ENCODE measurements at regions not wholly inside any gene's neighbourhood (a gene's known extent, or its start where the extent isn't known, plus 50 kb on each side); places are given as distances from the start of the nearest gene placed in this dataset.

DNA sequence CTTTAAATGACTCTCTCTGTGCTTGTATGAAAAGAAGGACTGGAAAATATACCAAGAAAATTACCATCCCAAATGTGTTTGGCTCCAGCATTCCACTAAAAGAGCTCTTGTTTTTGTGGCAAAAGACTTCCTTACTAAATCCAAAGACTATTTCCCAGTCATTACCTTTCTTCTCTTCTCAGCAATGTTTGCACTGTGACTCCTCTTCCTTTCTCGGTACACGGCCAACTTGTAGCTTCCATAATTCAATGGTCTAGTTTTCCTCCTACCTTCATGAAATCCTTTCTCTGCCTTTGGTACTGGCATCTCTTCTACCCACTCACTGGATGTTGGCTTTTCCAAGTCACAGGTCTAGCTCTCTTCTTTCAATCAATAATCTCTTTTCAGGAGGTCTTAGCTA is 568.5 kb upstream of the JAG1 start:
- H3K4me3 ChIP-seq (ENCODE audit: low read length): no peak overlapping the region
- H3K9me3 ChIP-seq (ENCODE audit: insufficient read depth, low read depth, low read length): no peaks in the 10 kb centered on the region
- H3K27me3 ChIP-seq (ENCODE audit: insufficient read depth, low read length): no peaks in the 10 kb centered on the region
- H3K36me3 ChIP-seq (ENCODE audit: insufficient read depth, low read depth, low read length): no peaks in the 10 kb centered on the region
- no peak overlapping the region for H3K27ac ChIP-seq (ENCODE audit: low read length)
- no peak overlapping the region for H3K9ac ChIP-seq (ENCODE audit: low read depth, low read length)
- no peaks in the 10 kb centered on the region for H3K4me1 ChIP-seq (ENCODE audit: insufficient read depth, low read length)

DNA sequence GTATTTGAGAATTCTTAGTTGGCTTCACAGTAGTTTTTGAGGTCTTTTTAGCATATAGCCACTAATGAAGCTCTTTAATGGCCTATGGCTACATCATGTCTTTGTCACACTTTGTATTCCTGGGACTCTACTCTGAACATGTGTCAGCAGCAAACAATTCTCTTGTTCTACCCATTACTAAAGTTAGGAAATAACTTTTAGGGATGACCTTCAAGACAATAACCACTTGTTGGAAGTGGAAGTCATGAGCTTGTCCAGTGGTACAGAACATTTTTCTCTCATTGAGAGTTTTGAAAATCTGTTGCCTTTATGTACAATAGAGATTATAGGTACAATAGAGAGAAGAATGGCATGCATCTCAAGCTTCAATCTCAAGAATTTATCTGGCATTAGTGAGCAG is 571.6 kb upstream of the JAG1 start:
- H3K36me3 ChIP-seq (ENCODE audit: insufficient read depth, low read depth, low read length): no peaks in the 10 kb centered on the region
- peaks cover 18% of the 10 kb centered on the region; the same call in 1 of the 2 replicates for H3K4me1 ChIP-seq (ENCODE audit: insufficient read depth, low read length)
- H3K27ac ChIP-seq (ENCODE audit: low read length): no peak overlapping the region
- H3K27me3 ChIP-seq (ENCODE audit: insufficient read depth, low read length): no peaks in the 10 kb centered on the region; the same call in 1 of the 2 replicates
- no peak overlapping the region for H3K9ac ChIP-seq (ENCODE audit: low read depth, low read length)
- H3K4me3 ChIP-seq (ENCODE audit: low read length): no peak overlapping the region
- no peaks in the 10 kb centered on the region for H3K9me3 ChIP-seq (ENCODE audit: insufficient read depth, low read depth, low read length)

DNA sequence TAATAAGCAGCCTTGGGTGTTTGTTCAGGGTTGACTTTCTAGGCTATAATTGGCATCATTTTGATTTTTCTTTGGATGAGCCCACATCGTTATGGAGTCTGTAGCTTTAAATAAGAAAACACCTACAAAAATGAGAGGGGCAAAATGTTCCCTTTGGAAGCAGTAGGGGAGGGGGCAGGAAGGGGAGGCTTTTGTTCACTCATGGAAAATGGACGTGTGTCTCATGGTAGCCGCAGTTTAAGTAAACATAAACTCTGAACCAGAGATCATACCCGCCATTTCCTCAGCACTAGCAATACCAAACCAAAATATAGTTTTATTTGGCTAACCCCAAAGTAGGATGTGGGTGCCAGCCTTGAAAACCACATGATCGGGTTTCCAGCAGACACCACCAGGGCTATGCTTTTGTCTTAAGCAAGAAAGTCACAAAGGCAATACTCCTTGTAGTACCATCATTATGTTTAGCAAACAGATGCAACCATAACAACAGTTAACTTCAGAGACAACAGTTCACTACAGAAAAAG is 572.5 kb upstream of the JAG1 start:
- no peak overlapping the region for H3K4me3 ChIP-seq (ENCODE audit: low read length)
- H3K9ac ChIP-seq (ENCODE audit: low read depth, low read length): no peak overlapping the region
- H3K36me3 ChIP-seq (ENCODE audit: insufficient read depth, low read depth, low read length): no peaks in the 10 kb centered on the region
- H3K27ac ChIP-seq (ENCODE audit: low read length): no peak overlapping the region
- no peaks in the 10 kb centered on the region for H3K9me3 ChIP-seq (ENCODE audit: insufficient read depth, low read depth, low read length)
- peaks cover 18% of the 10 kb centered on the region; the same call in 1 of the 2 replicates for H3K4me1 ChIP-seq (ENCODE audit: insufficient read depth, low read length)
- peaks cover 3% of the 10 kb centered on the region; the same call in 1 of the 2 replicates for H3K27me3 ChIP-seq (ENCODE audit: insufficient read depth, low read length)

DNA sequence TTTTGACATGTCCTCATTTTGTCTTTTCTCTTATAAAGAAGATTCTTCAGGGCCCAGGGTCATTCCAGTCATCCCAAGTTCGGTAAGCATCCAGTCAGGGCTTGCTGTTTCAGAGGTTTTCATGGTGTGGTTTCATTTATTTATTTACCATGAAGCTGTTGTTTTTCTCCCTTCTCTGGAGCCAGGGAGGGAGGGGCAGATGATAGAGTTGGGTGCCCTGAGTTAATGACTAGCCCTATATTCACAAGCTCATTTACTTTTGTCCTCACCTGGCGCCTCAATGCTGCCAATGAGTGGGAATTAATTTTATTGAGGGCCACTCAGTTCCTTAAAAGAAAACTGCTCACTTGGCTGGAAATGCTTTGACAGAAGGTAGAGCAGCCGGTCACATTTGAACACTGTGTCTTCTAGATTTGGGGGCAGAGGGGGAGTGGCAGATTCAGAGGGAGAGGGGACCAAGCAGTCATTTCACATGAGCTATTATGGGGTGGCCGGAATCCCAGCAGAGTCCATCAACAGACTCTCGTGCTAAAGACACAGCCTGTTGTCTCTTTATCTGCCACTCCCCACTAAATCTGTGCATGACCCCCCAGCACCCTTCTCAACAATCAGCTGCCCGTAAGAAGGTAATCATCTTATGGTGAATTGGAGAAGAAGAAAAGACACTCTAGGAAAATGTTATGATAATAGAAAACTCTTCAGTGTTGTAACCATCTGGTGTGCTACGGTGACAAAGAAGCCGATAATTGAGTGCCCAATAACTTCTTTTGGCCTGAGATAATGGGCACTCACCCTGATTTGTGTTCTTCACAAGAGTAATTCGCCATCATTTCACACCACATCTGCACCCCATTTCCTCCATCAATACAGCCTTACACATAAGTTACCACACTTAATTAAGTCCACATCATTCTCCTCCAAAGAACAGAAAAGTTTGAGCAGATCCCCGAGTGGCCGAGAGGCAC is 573.5 kb upstream of the JAG1 start:
- peaks cover 3% of the 10 kb centered on the region; the same call in 1 of the 2 replicates for H3K27me3 ChIP-seq (ENCODE audit: insufficient read depth, low read length)
- H3K9ac ChIP-seq (ENCODE audit: low read depth, low read length): no peak overlapping the region
- no peak overlapping the region for H3K4me3 ChIP-seq (ENCODE audit: low read length)
- no peaks in the 10 kb centered on the region for H3K9me3 ChIP-seq (ENCODE audit: insufficient read depth, low read depth, low read length)
- no peaks in the 10 kb centered on the region for H3K36me3 ChIP-seq (ENCODE audit: insufficient read depth, low read depth, low read length)
- no peak overlapping the region for H3K27ac ChIP-seq (ENCODE audit: low read length)
- H3K4me1 ChIP-seq (ENCODE audit: insufficient read depth, low read length): peaks cover 18% of the 10 kb centered on the region; the same call in 1 of the 2 replicates

DNA sequence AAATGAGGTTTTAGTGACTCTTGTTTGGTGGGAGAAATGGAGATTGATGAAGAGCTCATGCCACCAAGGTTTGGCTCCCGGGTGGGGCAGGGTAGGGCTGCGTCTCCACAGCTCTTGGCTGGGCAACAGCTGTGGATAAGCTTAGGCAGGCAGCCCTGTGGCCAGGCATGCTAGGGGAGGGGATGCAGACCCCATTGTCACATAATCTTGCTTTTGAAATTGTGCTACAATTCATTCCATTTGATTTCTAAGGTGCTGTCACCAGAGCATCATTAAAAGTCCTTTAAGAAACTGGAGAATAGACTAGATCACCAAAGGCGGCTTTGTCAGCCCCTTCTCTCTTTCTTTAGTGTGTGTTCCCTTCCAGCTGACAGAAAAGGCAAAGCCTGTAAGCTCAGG is 574.2 kb upstream of the JAG1 start:
- H3K27me3 ChIP-seq (ENCODE audit: insufficient read depth, low read length): peaks cover 3% of the 10 kb centered on the region; the same call in 1 of the 2 replicates
- H3K4me3 ChIP-seq (ENCODE audit: low read length): no peak overlapping the region
- no peak overlapping the region for H3K9ac ChIP-seq (ENCODE audit: low read depth, low read length)
- H3K36me3 ChIP-seq (ENCODE audit: insufficient read depth, low read depth, low read length): no peaks in the 10 kb centered on the region
- H3K9me3 ChIP-seq (ENCODE audit: insufficient read depth, low read depth, low read length): no peaks in the 10 kb centered on the region
- H3K27ac ChIP-seq (ENCODE audit: low read length): no peak overlapping the region
- H3K4me1 ChIP-seq (ENCODE audit: insufficient read depth, low read length): peaks cover 18% of the 10 kb centered on the region; the same call in 1 of the 2 replicates

DNA sequence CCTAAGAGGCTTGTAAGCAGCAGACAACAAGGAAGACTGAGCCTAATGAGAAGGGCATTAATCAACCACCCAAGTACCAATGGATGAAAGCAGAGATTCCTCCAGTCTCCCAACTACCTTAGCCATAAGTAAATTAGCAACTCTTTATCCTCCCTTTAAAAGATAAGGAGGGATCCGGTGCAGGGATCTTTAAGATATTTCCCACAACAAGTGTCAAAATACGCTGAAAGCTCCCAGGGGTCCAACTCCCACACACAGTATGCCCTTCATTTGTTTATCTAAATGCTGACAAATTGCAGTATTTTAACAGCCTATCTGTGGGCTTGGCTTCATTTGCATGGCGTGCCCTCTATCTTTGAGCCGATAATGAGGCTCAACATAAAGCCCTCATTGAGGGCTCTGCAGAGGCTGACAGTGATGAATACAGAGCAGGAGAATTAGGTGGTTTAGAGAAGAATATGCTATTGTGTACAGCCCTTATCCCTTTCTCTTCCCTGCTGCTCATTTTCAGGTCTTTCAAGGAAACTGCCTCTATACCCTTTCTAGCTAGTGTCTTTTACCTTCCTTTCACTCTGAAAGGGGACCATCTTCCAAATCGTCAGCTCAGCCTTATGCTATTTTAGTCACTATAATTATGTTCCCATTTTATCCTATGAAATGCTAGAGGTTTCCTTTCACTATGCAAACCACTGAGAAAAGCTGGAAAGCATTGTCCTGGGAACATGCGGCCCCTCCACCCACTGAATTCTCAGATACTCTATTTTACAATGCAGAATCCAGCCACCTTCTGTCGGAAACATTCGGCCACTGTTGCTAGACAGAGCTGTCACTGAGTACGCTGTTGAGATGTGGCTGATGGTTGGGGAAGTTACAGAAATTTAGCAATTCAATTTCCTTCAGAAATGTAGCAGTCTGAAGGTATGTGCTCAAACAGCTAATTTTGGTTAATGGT is 575.2 kb upstream of the JAG1 start:
- Histone ChIP-seq H3K27ac (ENCODE audit: low read length) (no peak overlapping the region), H3K36me3 (ENCODE audit: insufficient read depth, low read depth, low read length) (no peaks in the 10 kb centered on the region), H3K9ac (ENCODE audit: low read depth, low read length) (no peak overlapping the region)

DNA sequence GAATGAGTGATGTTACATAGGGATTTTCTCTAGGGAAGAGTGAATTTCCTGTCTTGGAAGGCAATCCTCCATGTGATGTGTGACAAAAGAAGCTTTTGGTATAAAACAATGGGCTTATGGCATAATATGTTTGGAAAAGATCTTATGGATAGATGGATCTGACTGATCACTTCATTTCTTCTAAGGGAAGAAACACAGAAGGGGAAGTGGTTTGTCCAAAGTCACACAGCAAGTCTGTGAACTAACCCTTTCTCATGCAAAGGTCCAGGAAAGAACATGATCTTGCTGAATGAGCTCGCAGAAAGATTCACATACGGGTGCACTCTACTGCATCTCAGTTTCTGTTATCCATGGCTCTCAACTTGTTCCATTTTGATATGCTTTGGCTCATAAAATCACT is 575.9 kb upstream of the JAG1 start:
- no peak overlapping the region for H3K9ac ChIP-seq (ENCODE audit: low read depth, low read length)
- no peak overlapping the region for H3K27ac ChIP-seq (ENCODE audit: low read length)
- no peak overlapping the region for H3K4me3 ChIP-seq (ENCODE audit: low read length)
- peaks cover 8% of the 10 kb centered on the region for H3K9me3 ChIP-seq (ENCODE audit: insufficient read depth, low read depth, low read length)
- H3K4me1 ChIP-seq (ENCODE audit: insufficient read depth, low read length): peaks cover 18% of the 10 kb centered on the region; the same call in 1 of the 2 replicates
- H3K36me3 ChIP-seq (ENCODE audit: insufficient read depth, low read depth, low read length): no peaks in the 10 kb centered on the region
- H3K27me3 ChIP-seq (ENCODE audit: insufficient read depth, low read length): peaks cover 3% of the 10 kb centered on the region; the same call in 1 of the 2 replicates

More for the DNA sequence above, 575.2 kb upstream of the JAG1 start:
- peaks cover 18% of the 10 kb centered on the region; the same call in 1 of the 2 replicates for H3K4me1 ChIP-seq (ENCODE audit: insufficient read depth, low read length)
- 0 out of 2 replicates have a peak, but pooled peaks cover 1% of the 10 kb centered on the region for H3K9me3 ChIP-seq (ENCODE audit: insufficient read depth, low read depth, low read length)
- H3K4me3 ChIP-seq (ENCODE audit: low read length): no peak overlapping the region
- peaks cover 3% of the 10 kb centered on the region; the same call in 1 of the 2 replicates for H3K27me3 ChIP-seq (ENCODE audit: insufficient read depth, low read length)

DNA sequence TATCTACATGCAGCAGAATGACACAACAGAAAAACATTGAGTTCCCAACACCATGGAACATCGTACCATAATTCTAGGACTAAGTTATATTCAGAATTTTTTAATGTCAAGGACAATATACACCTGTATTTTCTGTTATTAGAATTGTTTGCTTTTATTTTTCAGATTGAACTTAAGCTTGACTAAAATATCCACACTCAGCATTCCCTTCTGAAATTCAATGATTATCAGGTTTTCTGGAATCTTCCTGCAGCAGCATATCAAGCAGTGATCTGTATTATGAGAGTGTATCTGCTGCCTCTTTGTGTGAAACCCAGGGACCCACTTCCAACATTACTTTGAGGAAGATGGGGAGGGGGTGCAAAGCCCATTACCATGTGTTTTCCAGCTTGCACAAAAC is 578.6 kb upstream of the JAG1 start:
- Histone ChIP-seq H3K9ac (ENCODE audit: low read depth, low read length) (no peak overlapping the region), H3K27ac (ENCODE audit: low read length) (no peak overlapping the region), H3K27me3 (ENCODE audit: insufficient read depth, low read length) (peaks cover 3% of the 10 kb centered on the region; the same call in 1 of the 2 replicates), H3K4me3 (ENCODE audit: low read length) (no peak overlapping the region), H3K9me3 (ENCODE audit: insufficient read depth, low read depth, low read length) (peaks cover 17% of the 10 kb centered on the region), H3K36me3 (ENCODE audit: insufficient read depth, low read depth, low read length) (no peaks in the 10 kb centered on the region), H3K4me1 (ENCODE audit: insufficient read depth, low read length) (peaks cover 18% of the 10 kb centered on the region; the same call in 1 of the 2 replicates)

DNA sequence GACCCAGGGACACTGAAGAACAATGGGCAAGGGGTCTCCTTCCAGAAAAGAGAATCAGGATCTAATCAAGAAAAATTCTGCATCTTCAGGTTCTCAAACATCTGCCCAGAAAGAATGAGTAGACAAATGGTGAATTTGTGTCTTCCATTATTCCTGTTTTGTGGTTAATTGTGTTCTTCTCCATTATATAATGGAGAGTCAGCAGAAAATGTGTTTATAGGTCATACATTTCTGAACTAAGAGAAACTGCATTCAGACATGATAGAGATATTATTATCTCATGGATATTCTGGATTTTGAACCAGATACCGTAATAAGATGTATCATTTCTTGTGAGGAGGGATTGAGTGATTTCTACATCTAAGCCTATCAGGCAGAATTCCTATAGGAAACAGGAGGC is 581.7 kb upstream of the JAG1 start:
- Histone ChIP-seq H3K36me3 (ENCODE audit: insufficient read depth, low read depth, low read length) (no peaks in the 10 kb centered on the region), H3K9ac (ENCODE audit: low read depth, low read length) (no peak overlapping the region), H3K27me3 (ENCODE audit: insufficient read depth, low read length) (0 out of 2 replicates have a peak, but pooled peaks cover 3% of the 10 kb centered on the region), H3K9me3 (ENCODE audit: insufficient read depth, low read depth, low read length) (peaks cover 21% of the 10 kb centered on the region), H3K27ac (ENCODE audit: low read length) (no peak overlapping the region), H3K4me3 (ENCODE audit: low read length) (no peak overlapping the region), H3K4me1 (ENCODE audit: insufficient read depth, low read length) (no peaks in the 10 kb centered on the region)

DNA sequence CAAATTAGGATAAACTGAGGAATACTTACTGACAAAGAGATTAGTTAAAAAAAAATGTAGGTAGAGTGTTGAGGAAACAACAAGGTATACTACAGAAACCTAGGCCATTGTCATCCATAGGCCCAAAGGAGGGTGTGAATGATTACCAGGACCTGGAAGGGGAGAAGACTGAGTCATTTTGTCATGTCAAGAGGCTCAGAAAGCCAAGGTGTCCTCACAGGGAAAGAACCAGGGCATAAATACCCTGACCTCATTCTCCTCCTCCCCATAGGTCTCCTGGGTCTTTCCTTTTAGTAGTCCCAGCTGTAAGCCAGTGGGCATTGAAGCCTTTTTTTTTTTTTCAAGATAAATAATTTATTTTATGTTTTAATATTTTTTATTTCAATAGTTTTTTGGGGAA is 582.1 kb upstream of the JAG1 start:
- H3K27ac ChIP-seq (ENCODE audit: low read length): no peak overlapping the region
- H3K4me1 ChIP-seq (ENCODE audit: insufficient read depth, low read length): no peaks in the 10 kb centered on the region
- H3K27me3 ChIP-seq (ENCODE audit: insufficient read depth, low read length): 0 out of 2 replicates have a peak, but pooled peaks cover 3% of the 10 kb centered on the region
- peaks cover 21% of the 10 kb centered on the region for H3K9me3 ChIP-seq (ENCODE audit: insufficient read depth, low read depth, low read length)
- H3K36me3 ChIP-seq (ENCODE audit: insufficient read depth, low read depth, low read length): no peaks in the 10 kb centered on the region
- no peak overlapping the region for H3K9ac ChIP-seq (ENCODE audit: low read depth, low read length)
- H3K4me3 ChIP-seq (ENCODE audit: low read length): no peak overlapping the region

DNA sequence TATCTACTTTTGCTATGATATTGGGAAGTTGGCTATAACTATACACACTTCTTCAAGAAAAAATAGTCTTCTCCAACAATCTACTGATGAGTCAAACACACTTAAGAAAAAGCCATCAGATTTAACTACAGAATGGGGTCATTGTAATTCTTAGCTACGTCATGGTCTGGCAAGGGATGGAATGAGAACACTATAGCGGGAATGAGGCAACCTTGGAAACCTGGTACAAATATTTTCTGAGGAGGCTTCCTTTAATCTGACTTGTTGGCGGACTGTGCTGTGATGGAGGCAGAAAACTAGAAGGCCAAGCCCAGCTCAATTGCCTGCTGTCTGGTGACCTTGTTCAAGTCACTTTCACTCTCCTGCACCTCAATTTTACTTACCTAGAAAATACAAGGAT is 586.8 kb upstream of the JAG1 start:
- Histone ChIP-seq H3K9me3 (ENCODE audit: insufficient read depth, low read depth, low read length) (0 out of 2 replicates have a peak, but pooled peaks cover 4% of the 10 kb centered on the region), H3K27ac (ENCODE audit: low read length) (no peak overlapping the region), H3K36me3 (ENCODE audit: insufficient read depth, low read depth, low read length) (no peaks in the 10 kb centered on the region), H3K27me3 (ENCODE audit: insufficient read depth, low read length) (no peaks in the 10 kb centered on the region), H3K4me3 (ENCODE audit: low read length) (no peak overlapping the region), H3K4me1 (ENCODE audit: insufficient read depth, low read length) (0 out of 2 replicates have a peak, but pooled peaks cover 3% of the 10 kb centered on the region), H3K9ac (ENCODE audit: low read depth, low read length) (no peak overlapping the region)

Measured in iPS-20b (cell line).